HG02938 (cell line): ENCODE measurements at regions not wholly inside any gene's neighbourhood (a gene's known extent, or its start where the extent isn't known, plus 50 kb on each side); places are given as distances from the start of the nearest gene placed in this dataset.
"Not testable (repeated sequence)": the region's sequence is repeated elsewhere in the genome, so short reads cannot be mapped to it uniquely, and the experiment has no call there.

Experiments
- ATAC-seq: cut with Tn5 transposase; IDR thresholded peaks from one replicate; pipeline ENCODE4 v1.9.1; 2021; ENCODE audit warnings: mild to moderate bottlenecking, moderate library complexity; ENCODE audit not compliant: unreplicated experiment

DNA sequence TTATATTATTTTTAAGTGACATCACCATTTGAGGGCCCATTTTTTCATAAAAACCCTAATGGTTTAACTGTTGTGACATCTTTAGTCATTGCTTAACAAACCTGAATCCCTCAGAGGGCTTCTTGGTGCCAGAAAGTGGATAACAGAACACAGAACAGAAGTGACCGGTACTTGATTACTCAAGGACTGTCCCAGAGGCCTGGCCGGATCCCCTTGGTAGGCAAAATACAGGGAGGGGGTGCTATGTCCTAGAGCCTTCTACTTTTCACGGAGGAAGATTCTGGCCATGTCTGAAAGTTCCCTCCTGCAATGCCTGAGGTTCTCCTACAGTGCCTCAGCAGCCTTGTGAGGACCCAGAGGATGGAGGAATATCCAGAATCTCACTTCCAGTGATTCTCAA, 94.3 kb upstream of the DCLK2 start:
- no peak for ATAC-seq

DNA sequence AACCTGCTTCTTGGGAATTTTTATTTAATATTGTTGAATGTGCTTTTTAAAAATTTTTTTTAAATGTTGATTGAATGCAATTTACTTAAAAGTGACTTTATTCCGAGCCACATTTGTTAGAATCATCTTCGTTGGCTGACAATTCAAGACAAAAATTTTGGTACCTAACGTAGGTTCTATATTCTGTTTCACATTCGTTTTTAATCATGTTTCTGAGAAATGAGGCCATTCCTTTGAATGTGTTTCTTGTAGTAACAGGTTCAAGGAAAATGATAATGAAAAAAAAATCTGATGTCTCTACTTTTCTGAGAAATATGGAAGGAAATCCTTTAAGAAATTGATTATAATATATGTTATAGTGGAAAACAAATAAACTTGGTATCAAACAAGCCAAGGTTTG, 92.3 kb upstream of the DCLK2 start:
- no peak for ATAC-seq

DNA sequence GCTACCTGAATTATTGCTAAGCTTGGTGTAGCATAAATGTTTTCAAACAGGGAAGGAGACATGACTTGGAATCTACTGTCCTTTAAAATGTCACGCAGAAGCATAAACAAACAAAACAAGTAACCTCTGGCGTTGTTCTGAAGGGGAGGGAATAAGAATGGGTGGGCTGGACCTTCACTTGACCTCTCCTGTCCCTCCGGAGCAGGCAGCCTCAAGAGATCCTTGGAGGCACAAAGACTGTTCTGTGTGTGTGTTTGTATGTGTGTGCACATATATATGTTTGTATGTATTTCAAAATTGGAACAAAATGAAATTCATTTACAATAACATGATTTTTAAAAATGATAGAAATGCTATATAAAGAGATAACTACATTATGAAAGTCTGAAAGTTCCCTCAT, 91.3 kb upstream of the DCLK2 start:
- ATAC-seq = no peak

DNA sequence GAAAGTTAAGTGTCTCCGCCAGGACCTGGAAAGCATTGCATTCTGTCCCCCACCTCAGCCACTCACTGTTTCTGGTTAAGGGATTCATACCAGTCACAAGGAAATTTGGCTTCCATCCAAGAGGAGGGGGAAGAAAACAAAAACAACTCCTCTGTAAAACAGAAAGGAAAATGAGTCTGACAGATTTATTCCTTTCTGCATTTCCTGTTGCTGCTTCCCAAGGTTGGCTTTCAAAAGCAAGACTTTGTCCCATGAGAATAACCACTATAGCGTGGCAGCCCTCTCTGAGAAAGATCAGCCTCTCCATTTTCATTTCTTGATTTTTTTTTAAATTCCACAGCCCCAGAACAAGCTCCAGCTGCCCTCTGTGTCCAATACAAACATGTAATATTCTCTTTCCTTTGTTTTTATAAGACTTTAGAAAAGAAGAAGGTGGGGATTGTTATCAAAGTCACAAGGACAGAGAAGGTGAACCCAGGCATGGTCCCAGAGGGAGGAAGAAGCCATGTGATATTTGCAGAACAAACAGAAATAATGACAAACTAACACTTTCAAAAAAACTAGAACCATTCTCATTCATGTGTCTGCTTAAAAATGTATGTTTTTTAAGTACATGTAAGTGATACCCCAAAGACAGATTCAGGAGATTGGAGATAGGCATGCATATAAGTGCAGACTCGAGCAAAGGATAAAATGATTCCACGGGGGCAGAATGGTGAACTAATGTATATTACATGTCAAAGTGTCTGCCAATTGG, 90.7 kb upstream of the DCLK2 start:
- ATAC-seq = no peak

DNA sequence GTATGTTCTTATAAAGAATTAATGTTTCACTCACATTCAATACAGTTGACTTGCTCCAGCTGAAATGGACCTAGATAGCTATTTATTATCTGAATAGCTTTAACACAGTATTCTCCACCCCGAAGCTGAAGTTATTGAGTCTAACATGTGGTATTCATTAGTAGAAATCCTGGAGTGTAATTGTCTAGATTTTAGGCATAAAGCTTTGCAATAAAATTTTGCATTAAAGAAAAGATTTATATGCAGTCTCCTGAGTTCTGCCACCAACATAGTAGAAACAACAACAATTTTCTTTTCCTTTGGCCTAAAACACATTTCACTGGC, 90.2 kb upstream of the DCLK2 start:
- no peak for ATAC-seq

DNA sequence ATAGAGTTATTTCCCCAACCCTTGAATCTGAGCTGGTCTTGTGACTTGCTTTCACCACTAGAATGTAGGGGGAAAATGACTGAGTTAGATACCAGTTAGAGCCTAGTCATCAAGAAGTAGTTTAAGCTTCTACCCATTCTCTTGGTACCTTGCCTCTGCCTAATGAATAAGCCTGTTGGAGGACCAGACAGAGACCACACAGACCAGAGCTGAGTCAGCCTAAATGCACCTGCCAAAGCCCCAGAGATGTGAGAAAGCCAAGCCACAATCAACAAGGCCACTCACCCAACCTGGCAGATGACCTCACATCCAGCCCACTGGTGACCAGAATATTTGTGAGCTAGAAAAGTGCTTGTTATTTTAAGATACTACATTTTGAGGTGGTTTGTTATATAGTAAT, 85.2 kb upstream of the DCLK2 start:
- no peak for ATAC-seq

DNA sequence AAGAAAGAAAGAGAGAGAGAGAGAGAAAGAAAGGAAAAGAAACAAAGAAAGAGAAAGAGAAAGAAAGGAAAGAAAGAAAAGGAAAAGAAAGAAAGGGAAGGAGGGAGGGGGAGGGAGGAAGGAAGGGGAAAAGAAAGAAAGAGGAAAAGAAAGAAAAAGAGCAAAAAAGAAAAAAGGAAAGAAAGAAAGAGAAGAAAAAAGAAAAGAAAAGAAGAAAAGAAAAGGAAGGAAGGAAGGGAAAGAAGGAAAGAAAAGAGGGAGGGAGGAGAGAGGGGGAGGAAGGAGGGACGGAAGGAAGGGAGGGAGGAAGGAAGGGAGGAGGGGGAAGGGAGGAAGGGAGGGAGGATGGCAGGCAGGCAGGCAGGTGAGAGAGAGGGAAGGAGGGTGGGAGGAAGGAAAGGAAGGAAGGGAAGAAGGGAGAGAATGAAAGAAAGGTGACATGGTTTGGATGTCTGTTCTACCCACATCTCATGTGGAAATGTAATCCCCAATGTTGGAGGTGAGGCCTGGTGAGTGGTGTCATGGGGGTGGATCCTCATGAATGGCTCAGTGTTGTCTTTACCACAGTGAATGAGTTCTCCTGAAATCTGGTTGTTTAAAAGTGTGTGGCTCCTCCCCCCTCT, 83.0 kb upstream of the DCLK2 start:
- no peak for ATAC-seq

DNA sequence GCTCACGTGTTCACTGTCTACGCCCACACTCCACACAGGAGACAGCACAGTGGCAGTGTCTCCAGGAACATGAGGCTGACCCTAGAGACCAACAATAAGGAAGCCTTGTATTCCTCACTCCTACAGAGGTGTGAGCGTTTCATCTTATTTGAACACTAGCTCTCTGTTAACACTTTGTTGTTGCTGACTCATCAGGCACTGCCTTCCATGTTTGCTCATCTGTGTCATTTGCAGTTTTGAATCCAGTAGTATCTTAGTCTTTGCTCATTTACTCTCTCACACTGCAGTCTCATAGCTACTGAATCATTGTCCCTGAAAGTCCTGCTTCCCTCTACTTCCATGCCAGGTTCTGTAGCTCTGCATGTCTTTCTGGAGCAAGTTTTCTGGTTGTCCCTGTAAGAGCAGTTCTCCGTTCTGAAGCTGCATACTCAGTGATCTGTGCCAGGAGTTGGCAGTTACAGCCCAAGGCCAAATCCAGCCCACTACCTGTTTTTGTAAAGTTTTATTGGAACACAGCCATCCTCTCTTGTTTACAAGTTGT, 80.3 kb upstream of the DCLK2 start:
- no peak for ATAC-seq

DNA sequence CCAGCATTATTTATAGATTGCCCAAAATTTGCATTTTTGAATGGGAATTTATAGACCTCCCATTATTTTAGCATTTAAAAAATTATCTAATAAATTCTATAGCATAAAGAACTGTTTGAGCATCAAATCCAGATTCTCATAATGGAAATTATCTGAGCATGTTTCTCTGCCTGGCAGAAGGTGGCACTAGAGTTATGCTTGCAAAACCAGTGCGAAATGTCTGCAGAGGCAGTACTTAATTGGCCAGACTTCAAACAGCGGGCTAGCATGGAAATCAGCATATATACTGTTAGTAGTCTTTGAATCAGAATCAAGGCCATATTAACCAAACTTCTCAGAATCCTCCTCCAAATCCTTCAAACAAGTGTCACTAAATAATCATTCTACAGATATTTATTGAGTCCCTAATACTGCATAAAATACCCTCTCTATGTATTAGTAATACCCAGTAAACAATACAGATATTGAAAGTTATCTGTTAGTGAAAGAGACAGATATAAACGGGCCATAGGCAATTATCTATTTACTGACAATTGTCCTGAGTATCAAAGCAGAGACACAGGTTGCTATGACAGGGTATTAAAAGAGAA, 78.7 kb upstream of the DCLK2 start:
- ATAC-seq = no peak

DNA sequence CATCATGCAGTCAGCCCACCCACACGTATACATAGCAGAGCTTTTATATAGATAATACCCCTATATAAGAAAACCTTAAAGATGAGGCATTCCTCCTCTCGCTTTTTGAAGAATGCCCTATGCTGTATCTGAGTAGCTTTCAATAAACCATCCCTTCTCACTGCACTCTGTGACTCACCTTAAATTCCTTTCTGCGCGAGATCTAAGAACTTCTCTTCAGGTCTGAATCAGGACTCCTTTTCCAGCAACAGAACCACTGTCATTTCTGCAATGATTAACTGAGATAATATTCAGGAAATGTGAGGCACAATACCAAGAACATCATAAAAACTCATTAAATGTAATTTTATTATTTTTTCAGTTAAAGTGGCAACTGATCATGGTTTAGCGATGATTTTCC, 76.4 kb upstream of the DCLK2 start:
- ATAC-seq = no peak

DNA sequence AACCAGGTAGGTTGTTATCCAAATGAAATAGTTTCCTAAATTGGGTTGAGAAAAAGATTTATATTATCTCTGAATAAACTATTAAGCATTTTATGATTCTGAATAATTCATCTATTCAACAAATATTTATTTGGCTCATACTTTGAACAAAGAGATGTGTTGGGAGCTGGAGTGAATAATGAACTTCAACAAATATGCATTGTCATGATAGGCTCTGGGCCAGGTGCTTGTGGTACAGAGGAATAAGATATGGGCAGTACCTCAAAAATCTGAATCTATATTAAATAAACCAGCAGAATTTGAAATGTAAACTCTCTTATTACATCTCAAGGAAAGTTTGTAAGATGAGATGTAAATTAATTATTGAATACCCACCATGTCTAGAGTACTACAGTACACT, 75.7 kb upstream of the DCLK2 start:
- no peak for ATAC-seq

DNA sequence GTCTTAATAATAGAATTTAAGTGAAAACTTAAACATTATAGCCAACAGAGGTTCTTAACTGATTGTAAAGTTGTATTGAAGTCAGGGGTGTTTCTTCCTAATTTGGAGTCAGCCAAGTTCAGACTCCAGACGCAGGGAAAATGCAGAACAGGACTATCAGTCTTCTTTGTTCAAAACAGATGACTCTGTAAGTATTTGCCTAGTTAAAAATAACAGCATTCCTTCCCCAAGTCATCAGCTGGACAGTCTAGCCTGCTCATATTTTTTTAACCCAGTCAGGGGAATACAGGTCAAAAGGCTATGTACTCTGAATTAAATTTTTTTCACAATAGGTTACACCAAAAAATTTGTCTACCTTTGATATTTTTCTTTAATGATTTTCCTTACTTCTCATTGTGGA, 73.8 kb upstream of the DCLK2 start:
- no peak for ATAC-seq

DNA sequence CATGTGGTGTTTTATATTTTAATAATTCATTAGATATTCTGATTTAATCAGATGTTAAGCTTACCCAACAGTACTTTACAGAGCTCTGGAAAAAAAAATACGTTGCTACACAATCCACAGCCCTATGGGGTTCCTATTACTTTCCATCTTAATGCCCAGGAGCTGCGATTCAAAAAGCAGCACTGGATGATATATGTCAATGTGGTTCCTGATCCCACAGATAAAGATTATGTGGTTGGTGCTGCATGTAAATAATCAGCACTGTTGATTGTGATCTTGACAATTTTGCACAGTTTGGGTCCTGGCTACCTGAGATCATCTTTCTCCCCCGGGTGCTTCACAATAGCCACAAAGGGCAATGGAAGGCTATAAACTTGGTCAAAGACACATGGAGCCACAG, 72.7 kb upstream of the DCLK2 start:
- no peak for ATAC-seq

DNA sequence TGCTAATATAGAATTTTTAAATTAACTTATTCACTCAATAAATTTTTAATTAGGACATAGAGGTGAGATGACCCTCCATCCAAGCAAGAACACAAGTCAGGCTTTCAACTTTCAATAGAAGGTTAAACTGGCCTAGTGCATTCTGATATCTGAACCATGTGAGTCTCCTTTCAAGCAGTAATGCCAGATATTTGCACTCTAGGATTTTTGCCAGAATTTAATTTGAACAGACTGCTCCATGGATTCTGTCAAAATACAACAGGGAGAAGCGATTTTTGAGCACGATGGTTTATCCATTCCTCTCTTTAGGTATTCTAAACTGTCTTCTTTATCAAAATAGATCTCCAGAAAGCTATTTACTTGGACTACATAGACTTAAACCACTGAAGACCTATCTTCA, 72.0 kb upstream of the DCLK2 start:
- no peak for ATAC-seq

DNA sequence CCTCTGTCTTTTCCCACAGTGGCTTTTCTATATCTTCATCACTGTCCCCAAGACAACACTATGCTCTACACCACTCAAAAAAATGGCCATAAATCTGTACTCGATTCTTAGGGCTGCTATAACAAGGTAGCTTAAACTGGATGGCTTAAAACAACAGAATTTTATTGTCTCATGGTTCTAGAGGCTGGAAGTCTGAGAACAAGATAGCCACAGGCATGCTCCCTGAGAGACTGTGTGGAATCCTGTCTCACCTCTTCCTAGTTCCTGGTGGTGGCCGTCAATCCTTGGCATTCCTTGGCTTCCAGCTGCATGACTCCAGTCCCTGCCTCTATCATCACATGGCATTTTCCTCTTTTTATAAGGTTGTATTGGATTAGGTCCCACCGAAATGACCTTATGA, 70.7 kb upstream of the DCLK2 start:
- no peak for ATAC-seq

DNA sequence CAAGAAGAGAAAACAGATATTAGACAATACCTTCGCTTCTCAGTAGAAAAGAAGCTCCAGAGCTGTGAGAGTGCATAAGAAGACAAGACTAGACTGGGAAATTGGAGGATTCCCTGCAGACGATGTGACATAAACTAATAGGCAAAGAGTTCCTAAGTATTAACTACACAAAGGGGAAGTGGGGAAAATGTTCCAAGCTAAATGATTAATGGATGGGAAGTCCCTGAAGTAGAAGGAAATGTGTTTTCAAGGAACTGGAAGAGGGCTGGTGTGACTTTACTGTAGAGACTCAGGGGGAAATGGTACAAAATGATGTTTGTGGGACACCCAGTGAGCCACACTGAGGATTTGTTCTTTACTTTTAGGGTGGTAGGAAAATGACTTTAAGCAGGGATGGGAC, 69.7 kb upstream of the DCLK2 start:
- ATAC-seq = no peak

DNA sequence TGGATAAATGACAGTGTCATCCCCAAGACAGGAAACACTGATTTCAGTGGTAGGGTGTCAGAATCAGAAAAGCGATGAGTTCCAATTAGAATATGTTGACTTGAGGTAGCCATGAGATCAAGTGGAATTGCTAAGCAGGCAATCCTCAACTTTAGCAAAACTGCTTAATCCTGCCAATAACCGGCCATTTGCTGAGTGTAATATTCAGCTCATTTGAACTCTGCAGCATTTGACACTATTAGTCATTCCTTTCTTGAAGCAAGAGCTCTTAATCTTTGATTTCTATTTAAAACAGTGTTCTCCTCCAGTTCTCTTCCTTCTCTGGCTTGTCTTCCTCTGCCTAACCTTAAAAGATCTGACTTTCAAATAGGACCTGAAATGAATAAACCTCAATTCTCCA, 68.7 kb upstream of the DCLK2 start:
- ATAC-seq = no peak

DNA sequence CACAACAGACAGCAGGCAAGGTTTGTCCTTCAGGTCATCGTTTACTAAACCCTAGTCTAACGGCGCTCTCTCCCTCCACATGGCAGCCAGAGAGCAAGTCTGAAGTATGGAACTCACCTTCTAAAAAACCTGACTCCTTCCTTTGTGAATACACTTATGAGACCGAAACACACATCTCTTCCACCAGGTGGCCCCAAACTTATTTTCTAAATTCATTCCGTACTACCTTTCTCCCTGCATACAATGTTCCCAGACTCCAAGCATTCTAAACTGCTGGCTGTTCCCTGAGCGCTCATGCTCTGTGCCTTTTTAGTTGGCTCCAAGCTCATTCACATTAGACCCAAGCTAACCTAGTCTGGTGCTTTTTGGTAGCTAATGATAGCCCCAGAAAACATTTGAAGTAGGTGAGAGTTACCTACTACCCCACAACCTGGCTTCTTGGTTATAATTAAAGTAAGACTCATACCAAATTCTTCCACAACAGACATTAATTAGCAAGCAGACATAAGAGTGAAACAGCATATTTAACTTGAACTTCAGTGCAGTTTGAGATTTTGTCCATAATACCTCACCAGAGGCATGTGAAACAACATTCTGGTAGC, 67.6 kb upstream of the DCLK2 start:
- ATAC-seq = no peak

DNA sequence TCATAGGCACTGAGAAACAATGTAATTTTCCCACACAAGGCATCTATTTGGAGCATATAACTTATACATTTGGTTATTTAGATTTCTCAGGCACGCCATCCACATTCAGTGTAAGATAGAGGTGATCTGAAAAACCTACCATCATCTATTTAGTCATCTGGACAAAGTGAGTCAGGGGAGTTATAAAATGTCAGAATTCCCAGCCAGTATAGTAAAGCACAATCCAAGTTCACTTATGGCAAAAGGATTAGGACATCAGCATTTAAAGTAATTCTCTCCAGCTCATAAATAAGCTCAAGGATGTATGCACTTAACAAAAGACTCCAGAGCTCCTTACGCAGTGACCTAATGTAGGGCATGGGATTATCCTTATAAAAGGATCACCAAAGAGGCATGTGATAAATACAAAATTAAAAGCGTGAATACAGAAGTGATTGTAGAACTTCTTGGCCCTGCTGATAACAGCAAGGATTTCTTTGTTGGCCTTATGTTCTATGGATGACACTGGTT, 65.3 kb upstream of the DCLK2 start:
- no peak for ATAC-seq

DNA sequence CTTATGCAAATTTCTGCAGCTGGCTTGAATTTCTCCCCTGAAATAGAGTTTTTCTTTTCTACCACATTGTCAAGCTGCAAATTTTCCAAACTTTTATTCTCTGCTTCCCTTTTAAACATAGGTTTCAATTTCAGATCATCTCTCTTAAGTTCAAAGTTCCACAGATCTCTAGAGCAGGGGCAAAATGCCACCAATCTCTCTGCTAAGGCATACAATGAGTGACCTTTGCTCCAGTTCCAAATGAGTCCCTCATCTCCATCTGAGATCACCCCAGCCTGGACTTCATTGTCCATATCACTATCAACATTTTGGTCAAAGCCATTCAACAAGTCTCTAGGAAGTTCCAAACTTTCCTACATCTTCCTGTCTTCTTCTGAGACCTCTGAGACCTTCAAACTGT, 62.3 kb upstream of the DCLK2 start:
- not testable (repeated sequence) for ATAC-seq

DNA sequence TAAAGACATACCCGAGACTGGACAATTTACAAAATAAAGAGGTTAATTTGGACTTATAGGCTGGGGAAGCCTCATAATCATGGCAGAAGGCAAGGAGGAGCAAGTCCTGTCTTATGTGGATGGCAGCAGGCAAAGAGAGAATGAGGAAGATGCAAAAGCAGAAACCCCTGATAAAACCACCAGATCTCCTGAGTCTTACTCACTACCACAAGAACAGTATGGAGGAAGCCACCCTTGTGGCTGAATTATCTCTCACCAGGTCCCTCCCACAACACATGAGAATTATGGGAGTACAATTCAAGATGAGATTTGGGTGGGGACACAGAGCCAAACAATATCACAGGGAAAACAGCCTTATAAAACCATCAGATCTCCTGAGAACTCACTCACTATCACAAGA, 61.6 kb upstream of the DCLK2 start:
- ATAC-seq = not testable (repeated sequence)

DNA sequence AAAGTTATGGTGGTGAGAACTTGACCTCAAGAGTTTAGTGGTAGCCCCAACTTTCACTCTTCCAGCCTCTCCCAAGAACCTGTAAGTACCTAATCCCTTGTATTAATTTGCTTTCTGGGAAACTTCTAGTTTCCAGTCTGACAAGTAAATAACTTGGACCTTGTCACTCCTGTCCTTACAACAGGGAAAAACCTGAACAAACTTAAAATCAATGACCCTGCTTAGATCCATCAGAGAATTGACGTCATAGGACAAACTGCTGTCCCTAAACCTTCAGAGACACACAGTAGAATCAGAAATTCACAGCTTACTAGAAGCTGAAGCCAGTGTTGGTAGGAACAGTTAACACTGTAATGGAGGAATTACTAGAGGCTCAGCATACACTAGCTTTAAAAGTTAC, 60.0 kb upstream of the DCLK2 start:
- ATAC-seq = no peak
